Vagina (tissue), 2 donors: ENCODE measurements at regions not wholly inside any gene's neighbourhood (a gene's known extent, or its start where the extent isn't known, plus 50 kb on each side); places are given as distances from the start of the nearest gene placed in this dataset.

Experiments
- DNase-seq, 2 donors: peaks; one replicate each; pipeline ENCODE4 v3.0.0-alpha.2; 2017; ENCODE audit errors: extremely low spot score in 2 of 2
- H3K27ac ChIP-seq: fragments of 200-600 bp; sonication (generic); one replicate; pipeline ENCODE4 v1.5.1; 2019
- H3K27me3 ChIP-seq: fragments of 200-600 bp; sonication (generic); one replicate; pipeline ENCODE4 v1.5.1; 2019
- H3K36me3 ChIP-seq, 2 donors: fragments of 200-600 bp; sonication (generic); one replicate each; pipeline ENCODE4 v1.5.1; 2017 to 2019
- H3K4me1 ChIP-seq: fragments of 200-600 bp; sonication (generic); one replicate; pipeline ENCODE4 v1.5.1; 2019
- H3K4me3 ChIP-seq, 2 donors: fragments of 200-600 bp; sonication (generic); 1 replicate in 1 of 2; 2 replicates in 1 of 2; pipeline ENCODE4 v1.5.1; 2016 to 2019
- H3K9me3 ChIP-seq: fragments of 200-600 bp; sonication (generic); one replicate; pipeline ENCODE4 v1.5.1; 2019
- POLR2A ChIP-seq, 2 donors: fragments of 450-650 bp; IDR thresholded peaks; one replicate each; pipeline ENCODE4 v1.6.1; 2017; ENCODE audit warnings: antibody characterized with exemption in 2 of 2, mild to moderate bottlenecking in 2 of 2, moderate library complexity in 2 of 2
- POLR2AphosphoS5 ChIP-seq, 2 donors: sonication (generic); formaldehyde crosslinking; IDR thresholded peaks; one replicate each; pipeline ENCODE4 v1.9.0; 2017; ENCODE audit warnings: antibody characterized with exemption in 2 of 2, mild to moderate bottlenecking in 2 of 2, low read depth in 1 of 2; ENCODE audit not compliant: insufficient read depth in 1 of 2
- intact Hi-C: fragments of 100-400 bp; cut with DNase I; formaldehyde crosslinking; loops from one replicate; pipeline ENCODE4 v1.15.1; 2023
- TF ChIP-seq, protein P1 (sequence below), 3 experiments: fragments of 450-650 bp in 2 of 3; fragments of 200-600 bp in 1 of 3; sonication (generic) in 1 of 3; IDR thresholded peaks; one replicate each; pipeline ENCODE4 v1.5.1; 2017 to 2019; ENCODE audit warnings: antibody characterized with exemption in 3 of 3, mild to moderate bottlenecking in 2 of 3, moderate library complexity in 2 of 3

DNA sequence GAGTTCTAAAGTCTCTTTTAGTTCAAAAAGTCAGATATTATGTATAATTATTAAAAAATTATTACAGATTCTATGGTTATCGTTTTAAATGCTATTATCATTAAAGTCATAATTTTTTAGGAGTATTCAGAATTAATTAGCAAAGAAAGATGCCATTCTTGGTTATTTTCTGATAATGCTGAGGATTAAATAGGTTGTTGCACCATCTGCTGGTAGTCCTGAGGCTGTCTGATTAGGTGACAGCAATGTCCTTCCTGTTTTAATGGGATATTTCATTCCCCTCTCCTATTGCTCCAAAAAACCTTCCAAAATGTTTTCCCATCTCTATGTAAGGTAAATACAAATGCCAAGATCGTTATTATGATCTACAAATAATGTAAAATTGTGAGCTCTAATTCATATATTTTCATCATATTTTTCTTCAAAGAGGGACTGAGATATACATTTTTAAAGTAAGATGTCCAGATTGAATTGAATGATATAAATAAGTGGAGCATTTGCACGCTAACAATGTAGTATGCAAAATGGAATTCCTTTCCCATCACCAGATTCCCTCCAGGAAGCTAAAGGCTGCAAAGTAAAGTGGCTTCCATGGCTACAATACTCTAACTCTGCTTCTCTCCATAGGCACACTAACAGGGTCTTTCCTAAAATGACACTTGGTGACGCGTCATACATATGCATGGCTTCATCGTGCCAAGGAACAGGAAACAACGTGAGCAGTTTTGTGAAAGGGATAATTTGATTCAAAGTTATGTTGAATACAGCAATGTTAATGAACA lies 58.8 kb upstream of the AKR1E2 start:
- intact Hi-C loops, result no loop called here
- Histone ChIP-seq H3K27ac (peak overlapping the region; percentile 65), H3K4me1 (peaks cover 16% of the 10 kb centered on the region), H3K9me3 (no peaks in the 10 kb centered on the region), H3K4me3 (no peak overlapping the region), H3K36me3 (no peaks in the 10 kb centered on the region), H3K27me3 (no peaks in the 10 kb centered on the region)
- TF ChIP-seq, protein P1, sequence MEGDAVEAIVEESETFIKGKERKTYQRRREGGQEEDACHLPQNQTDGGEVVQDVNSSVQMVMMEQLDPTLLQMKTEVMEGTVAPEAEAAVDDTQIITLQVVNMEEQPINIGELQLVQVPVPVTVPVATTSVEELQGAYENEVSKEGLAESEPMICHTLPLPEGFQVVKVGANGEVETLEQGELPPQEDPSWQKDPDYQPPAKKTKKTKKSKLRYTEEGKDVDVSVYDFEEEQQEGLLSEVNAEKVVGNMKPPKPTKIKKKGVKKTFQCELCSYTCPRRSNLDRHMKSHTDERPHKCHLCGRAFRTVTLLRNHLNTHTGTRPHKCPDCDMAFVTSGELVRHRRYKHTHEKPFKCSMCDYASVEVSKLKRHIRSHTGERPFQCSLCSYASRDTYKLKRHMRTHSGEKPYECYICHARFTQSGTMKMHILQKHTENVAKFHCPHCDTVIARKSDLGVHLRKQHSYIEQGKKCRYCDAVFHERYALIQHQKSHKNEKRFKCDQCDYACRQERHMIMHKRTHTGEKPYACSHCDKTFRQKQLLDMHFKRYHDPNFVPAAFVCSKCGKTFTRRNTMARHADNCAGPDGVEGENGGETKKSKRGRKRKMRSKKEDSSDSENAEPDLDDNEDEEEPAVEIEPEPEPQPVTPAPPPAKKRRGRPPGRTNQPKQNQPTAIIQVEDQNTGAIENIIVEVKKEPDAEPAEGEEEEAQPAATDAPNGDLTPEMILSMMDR (IDR thresholded peaks at IDR 0.05), result peak; percentile 44 to 86 (median 80)
- TF ChIP-seq POLR2AphosphoS5 (IDR thresholded peaks at IDR 0.05; ENCODE audit: insufficient read depth in 1 of 2, low read depth in 1 of 2) (peak in 1 of 2 donors; percentile 68), POLR2A (IDR thresholded peaks at IDR 0.05) (no peak)
- no peak for DNase-seq

DNA sequence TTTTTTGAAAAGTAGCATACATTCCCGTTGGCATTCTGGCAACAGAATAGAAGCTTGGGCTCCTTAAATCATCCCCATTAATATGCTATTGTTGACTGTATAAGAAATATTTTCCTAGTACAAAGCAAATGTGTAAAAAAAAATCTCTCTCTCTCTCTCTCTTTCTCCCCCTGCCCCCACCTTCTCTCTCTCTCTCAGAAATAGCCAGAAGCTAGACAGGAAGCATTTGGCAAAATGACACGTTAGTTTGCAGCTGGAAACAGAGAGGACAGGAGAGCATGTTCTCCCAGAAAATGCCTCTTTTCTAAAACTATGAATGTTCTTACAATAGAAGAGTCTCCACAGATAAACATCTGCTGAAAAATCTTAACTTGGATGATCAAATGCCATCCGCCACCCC lies 59.6 kb upstream of the AKR1E2 start:
- TF ChIP-seq POLR2AphosphoS5 (IDR thresholded peaks at IDR 0.05; ENCODE audit: insufficient read depth in 1 of 2, low read depth in 1 of 2), result no peak
- TF ChIP-seq, protein P1 (IDR thresholded peaks at IDR 0.05), result no peak
- no peak for TF ChIP-seq POLR2A (IDR thresholded peaks at IDR 0.05)
- intact Hi-C loops, result no loop called here
- peaks cover 16% of the 10 kb centered on the region for H3K4me1 ChIP-seq
- H3K4me3 ChIP-seq, result no peak overlapping the region
- no peaks in the 10 kb centered on the region for H3K36me3 ChIP-seq
- no peaks in the 10 kb centered on the region for H3K27me3 ChIP-seq
- H3K27ac ChIP-seq, result peak overlapping the region; percentile 65
- no peak for DNase-seq
- no peaks in the 10 kb centered on the region for H3K9me3 ChIP-seq

DNA sequence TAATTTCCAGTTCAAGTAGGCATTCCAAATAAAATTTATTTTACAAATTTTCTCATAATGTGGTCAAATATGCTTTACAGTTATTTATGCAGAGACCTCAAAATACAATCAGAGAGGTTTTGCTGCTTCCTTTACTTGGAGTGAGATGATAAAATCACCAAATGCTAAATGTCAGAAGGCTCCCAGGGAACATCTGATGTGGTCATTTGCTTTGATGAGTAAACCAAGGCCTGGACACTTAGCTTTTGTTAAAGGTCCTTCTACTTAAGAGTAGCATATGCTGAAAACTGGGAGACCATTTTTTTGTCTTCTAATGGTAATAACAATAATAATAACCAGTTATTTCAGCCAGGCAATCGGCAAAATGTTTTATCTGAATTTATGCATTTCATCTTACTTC lies 60.6 kb upstream of the AKR1E2 start:
- no peaks in the 10 kb centered on the region for H3K36me3 ChIP-seq
- no peak for DNase-seq
- H3K9me3 ChIP-seq, result no peaks in the 10 kb centered on the region
- H3K27me3 ChIP-seq, result no peaks in the 10 kb centered on the region
- H3K4me1 ChIP-seq, result peaks cover 11% of the 10 kb centered on the region
- H3K27ac ChIP-seq, result peak overlapping the region; percentile 2
- intact Hi-C loops, result no loop called here
- no peak overlapping the region for H3K4me3 ChIP-seq
- TF ChIP-seq POLR2AphosphoS5 (IDR thresholded peaks at IDR 0.05; ENCODE audit: insufficient read depth in 1 of 2, low read depth in 1 of 2), result no peak
- TF ChIP-seq, protein P1 (IDR thresholded peaks at IDR 0.05), result no peak
- TF ChIP-seq POLR2A (IDR thresholded peaks at IDR 0.05), result no peak

DNA sequence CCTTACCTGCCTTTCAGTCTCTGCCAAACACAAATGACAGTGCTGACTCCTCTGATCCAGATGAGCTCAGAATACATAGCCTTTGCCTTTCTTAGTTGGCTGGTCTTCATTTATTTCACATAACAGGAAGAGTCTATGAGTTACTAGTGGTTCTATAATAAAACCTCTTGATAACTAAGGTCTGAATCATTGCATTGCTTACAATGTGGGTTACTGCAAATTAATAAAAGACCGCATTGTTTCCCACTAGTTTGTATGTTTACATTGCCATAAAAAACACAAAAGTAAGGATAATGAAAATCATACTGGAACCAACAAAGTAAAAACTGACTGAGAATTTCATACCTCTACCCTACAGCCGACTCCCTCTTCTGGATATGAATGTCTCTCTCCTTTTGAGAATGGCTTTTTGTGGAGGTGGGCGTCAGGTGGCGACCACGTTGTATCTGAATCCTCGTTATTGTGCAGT lies 62.0 kb upstream of the AKR1E2 start:
- H3K4me3 ChIP-seq, result no peak overlapping the region
- intact Hi-C loops, result no loop called here
- no peak for DNase-seq
- peak overlapping the region; percentile 2 for H3K27ac ChIP-seq
- H3K36me3 ChIP-seq, result no peaks in the 10 kb centered on the region
- no peaks in the 10 kb centered on the region for H3K9me3 ChIP-seq
- peaks cover 11% of the 10 kb centered on the region for H3K4me1 ChIP-seq
- H3K27me3 ChIP-seq, result no peaks in the 10 kb centered on the region
- TF ChIP-seq POLR2A (IDR thresholded peaks at IDR 0.05), result no peak
- TF ChIP-seq, protein P1 (IDR thresholded peaks at IDR 0.05), result no peak
- no peak for TF ChIP-seq POLR2AphosphoS5 (IDR thresholded peaks at IDR 0.05; ENCODE audit: insufficient read depth in 1 of 2, low read depth in 1 of 2)

DNA sequence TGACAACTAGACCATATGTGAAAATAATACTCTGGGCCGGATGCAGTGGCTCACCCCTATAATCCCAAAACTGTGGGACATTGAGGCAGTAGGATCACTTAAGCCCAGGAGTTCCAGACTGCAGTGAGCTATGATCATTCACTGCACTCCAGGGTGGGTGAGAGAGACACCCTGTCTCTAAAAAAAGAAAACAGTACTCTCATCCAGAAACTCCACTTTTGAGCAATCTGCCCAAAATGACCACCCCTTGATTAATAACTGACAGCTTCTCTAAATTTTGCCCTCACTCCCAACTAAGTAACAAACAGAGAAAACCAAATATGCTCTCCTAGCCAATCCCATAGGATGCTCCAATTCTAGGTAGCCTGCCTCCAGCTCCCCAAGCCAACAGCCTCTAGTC lies 62.5 kb upstream of the AKR1E2 start:
- no peak for DNase-seq
- Histone ChIP-seq H3K9me3 (no peaks in the 10 kb centered on the region), H3K4me3 (no peak overlapping the region), H3K36me3 (no peaks in the 10 kb centered on the region), H3K27me3 (no peaks in the 10 kb centered on the region), H3K27ac (peak overlapping the region; percentile 44), H3K4me1 (peaks cover 11% of the 10 kb centered on the region)
- intact Hi-C loops, result no loop called here
- TF ChIP-seq POLR2AphosphoS5 (IDR thresholded peaks at IDR 0.05; ENCODE audit: insufficient read depth in 1 of 2, low read depth in 1 of 2) (no peak), POLR2A (IDR thresholded peaks at IDR 0.05) (no peak)
